Ovary (tissue), 3 donors: ENCODE measurements at regions not wholly inside any gene's neighbourhood (a gene's known extent, or its start where the extent isn't known, plus 50 kb on each side); places are given as distances from the start of the nearest gene placed in this dataset.

Experiments used
- CTCF ChIP-seq, 3 donors: fragments of 450-650 bp in 2 of 3; fragments of 200-600 bp in 1 of 3; IDR thresholded peaks; one replicate each; pipeline versions ENCODE4 v1.5.1 to v1.8.0; 2016 to 2022; ENCODE audit warnings: antibody characterized with exemption in 3 of 3, mild to moderate bottlenecking in 1 of 3
- EP300 ChIP-seq: sonication (generic); formaldehyde crosslinking; IDR thresholded peaks from one replicate; pipeline ENCODE4 v1.6.1; 2017; ENCODE audit warnings: antibody characterized with exemption
- donor health status: DM: no; HTN: no; CAD: no.

- no peak for TF ChIP-seq CTCF (IDR thresholded peaks at IDR 0.05)
- no peak for TF ChIP-seq EP300
Measured at GRCh38 chr16:79845734-79846135, 245.2 kb upstream of the MAF start.
